ENCODE measurements at regions not wholly inside any gene's neighbourhood (a gene's known extent, or its start where the extent isn't known, plus 50 kb on each side); places are given as distances from the start of the nearest gene placed in this dataset.
A peak's percentile ranks its signal among the peaks of the same experiment; 100 is the strongest.

GRCh38 chr7:33806298-33807154 lies 98.8 kb upstream of the BMPER start:
- H3K4me1 ChIP-seq (replicated peaks in 1 of 2) = peaks cover 3 to 5% of the 10 kb centered on the region in 2 donors
- no peak overlapping the region for H3K4me3 ChIP-seq
- WGBS, 10 experiments = 33 to 100% (median 79%) methylated on average over 1 to 5 of the region's 5 CpGs
- H3K27ac ChIP-seq = no peak overlapping the region
- ATAC-seq (replicated peaks in 6 of 8) = peak in 3 of 8 experiments; percentile 19 to 36 (median 29)
- in situ Hi-C loops (cut with MboI; ENCODE audit: low pct_unique_long_range_greater_than_20kb in 2 of 9, low sequenced_read_pairs in 9 of 9, unreplicated experiment in 9 of 9) = no loop called here

- ATAC-seq (replicated peaks in 6 of 8) = no peak
- H3K27ac ChIP-seq = no peak overlapping the region
- in situ Hi-C loops (cut with MboI; ENCODE audit: low pct_unique_long_range_greater_than_20kb in 2 of 9, low sequenced_read_pairs in 9 of 9, unreplicated experiment in 9 of 9) = no loop called here
- WGBS, 10 experiments = 40 to 100% (median 89%) methylated on average over 1 to 5 of the region's 5 CpGs; no CpG with 5 or more reads in 1 of the 10 experiments
- H3K4me3 ChIP-seq = no peak overlapping the region
- H3K4me1 ChIP-seq (replicated peaks in 1 of 2) = peaks cover 3 to 5% of the 10 kb centered on the region in 2 donors
Measured at GRCh38 chr7:33807155-33807530, 98.2 kb upstream of the BMPER start.

GRCh38 chr7:33807779-33808482 lies 97.4 kb upstream of the BMPER start:
- Histone ChIP-seq H3K27ac (no peak overlapping the region), H3K4me3 (no peak overlapping the region), H3K4me1 (replicated peaks in 1 of 2) (peaks cover 3 to 5% of the 10 kb centered on the region in 2 donors)
- ATAC-seq (replicated peaks in 6 of 8) = peak in 4 of 8 experiments; percentile 47 to 90 (median 68)
- in situ Hi-C loops (cut with MboI; ENCODE audit: low pct_unique_long_range_greater_than_20kb in 2 of 9, low sequenced_read_pairs in 9 of 9, unreplicated experiment in 9 of 9) = no loop called here
- 29 to 100% (median 74%) methylated on average over 2 to 7 of the region's 10 CpGs; no CpG with 5 or more reads in 3 of the 10 experiments for WGBS, 10 experiments

GRCh38 chr7:33809228-33809627 lies 96.1 kb upstream of the BMPER start:
- peaks cover 3 to 5% of the 10 kb centered on the region in 2 donors for H3K4me1 ChIP-seq (replicated peaks in 1 of 2)
- H3K27ac ChIP-seq = no peak overlapping the region
- in situ Hi-C loops (cut with MboI; ENCODE audit: low pct_unique_long_range_greater_than_20kb in 2 of 9, low sequenced_read_pairs in 9 of 9, unreplicated experiment in 9 of 9) = no loop called here
- H3K4me3 ChIP-seq = no peak overlapping the region
- 20 to 92% (median 79%) methylated on average over 1 to 3 of the region's 3 CpGs for WGBS, 10 experiments
- ATAC-seq (replicated peaks in 6 of 8) = no peak

- no peak for ATAC-seq (replicated peaks in 6 of 8)
- WGBS, 10 experiments = 70 to 100% (median 97%) methylated on average over 2 to 4 of the region's 4 CpGs; no CpG with 5 or more reads in 4 of the 10 experiments
- H3K4me3 ChIP-seq = no peak overlapping the region
- H3K4me1 ChIP-seq (replicated peaks in 1 of 2) = peaks cover 3 to 8% of the 10 kb centered on the region in 2 donors
- in situ Hi-C loops (cut with MboI; ENCODE audit: low pct_unique_long_range_greater_than_20kb in 2 of 9, low sequenced_read_pairs in 9 of 9, unreplicated experiment in 9 of 9) = no loop called here
- H3K27ac ChIP-seq = no peak overlapping the region
Measured at GRCh38 chr7:33810356-33810755, 95.0 kb upstream of the BMPER start.

- no peak overlapping the region for H3K27ac ChIP-seq
- in situ Hi-C loops (cut with MboI; ENCODE audit: low pct_unique_long_range_greater_than_20kb in 2 of 9, low sequenced_read_pairs in 9 of 9, unreplicated experiment in 9 of 9) = no loop called here
- ATAC-seq (replicated peaks in 6 of 8) = no peak
- H3K4me1 ChIP-seq (replicated peaks in 1 of 2) = peaks cover 0 to 5% of the 10 kb centered on the region in 2 donors
- H3K4me3 ChIP-seq = no peak overlapping the region
- 88 to 100% (median 100%) methylated on average over 1 to 3 of the region's 4 CpGs; no CpG with 5 or more reads in 2 of the 10 experiments for WGBS, 10 experiments
Measured at GRCh38 chr7:33813331-33813730, 92.0 kb upstream of the BMPER start.

- 60 to 100% (median 86%) methylated on average over 1 to 6 of the region's 6 CpGs; no CpG with 5 or more reads in 2 of the 10 experiments for WGBS, 10 experiments
Measured at GRCh38 chr7:33814400-33814799, 90.9 kb upstream of the BMPER start.

GRCh38 chr7:33814936-33815335 lies 90.4 kb upstream of the BMPER start:
- peaks cover 0 to 4% of the 10 kb centered on the region in 2 donors for H3K4me1 ChIP-seq (replicated peaks in 1 of 2)
- no peak overlapping the region for H3K27ac ChIP-seq
- ATAC-seq (replicated peaks in 6 of 8) = no peak
- no peak overlapping the region for H3K4me3 ChIP-seq
- in situ Hi-C loops (cut with MboI; ENCODE audit: low pct_unique_long_range_greater_than_20kb in 2 of 9, low sequenced_read_pairs in 9 of 9, unreplicated experiment in 9 of 9) = no loop called here
- WGBS, 10 experiments = 69 to 100% (median 88%) methylated on average over 1 to 4 of the region's 6 CpGs; no CpG with 5 or more reads in 3 of the 10 experiments

More at GRCh38 chr7:33814400-33814799, 90.9 kb upstream of the BMPER start:
- ATAC-seq (replicated peaks in 6 of 8) = no peak
- peaks cover 0 to 4% of the 10 kb centered on the region in 2 donors for H3K4me1 ChIP-seq (replicated peaks in 1 of 2)
- H3K4me3 ChIP-seq = no peak overlapping the region
- in situ Hi-C loops (cut with MboI; ENCODE audit: low pct_unique_long_range_greater_than_20kb in 2 of 9, low sequenced_read_pairs in 9 of 9, unreplicated experiment in 9 of 9) = no loop called here
- H3K27ac ChIP-seq = no peak overlapping the region

- Histone ChIP-seq H3K4me3 (no peak overlapping the region), H3K27ac (no peak overlapping the region), H3K4me1 (replicated peaks in 1 of 2) (peaks cover 0 to 4% of the 10 kb centered on the region in 2 donors)
- no peak for ATAC-seq (replicated peaks in 6 of 8)
- 67 to 100% (median 89%) methylated on average over 1 to 3 of the region's 3 CpGs; no CpG with 5 or more reads in 2 of the 10 experiments for WGBS, 10 experiments
- in situ Hi-C loops (cut with MboI; ENCODE audit: low pct_unique_long_range_greater_than_20kb in 2 of 9, low sequenced_read_pairs in 9 of 9, unreplicated experiment in 9 of 9) = no loop called here
Measured at GRCh38 chr7:33815336-33815735, 90.0 kb upstream of the BMPER start.

- H3K4me3 ChIP-seq = no peak overlapping the region
- H3K4me1 ChIP-seq (replicated peaks in 1 of 2) = peaks cover 0 to 4% of the 10 kb centered on the region in 2 donors
- in situ Hi-C loops (cut with MboI; ENCODE audit: low pct_unique_long_range_greater_than_20kb in 2 of 9, low sequenced_read_pairs in 9 of 9, unreplicated experiment in 9 of 9) = no loop called here
- no peak overlapping the region for H3K27ac ChIP-seq
- ATAC-seq (replicated peaks in 6 of 8) = no peak
Measured at GRCh38 chr7:33816106-33816505, 89.2 kb upstream of the BMPER start.

- H3K27ac ChIP-seq = no peak overlapping the region
- in situ Hi-C loops (cut with MboI; ENCODE audit: low pct_unique_long_range_greater_than_20kb in 2 of 9, low sequenced_read_pairs in 9 of 9, unreplicated experiment in 9 of 9) = no loop called here
- H3K4me1 ChIP-seq (replicated peaks in 1 of 2) = peaks cover 0 to 4% of the 10 kb centered on the region in 2 donors
- ATAC-seq (replicated peaks in 6 of 8) = no peak
- H3K4me3 ChIP-seq = no peak overlapping the region
Measured at GRCh38 chr7:33819658-33820057, 85.7 kb upstream of the BMPER start.

GRCh38 chr7:33820206-33820605 lies 85.1 kb upstream of the BMPER start:
- no peak for ATAC-seq (replicated peaks in 6 of 8)
- peaks cover 0 to 3% of the 10 kb centered on the region in 2 donors for H3K4me1 ChIP-seq (replicated peaks in 1 of 2)
- no peak overlapping the region for H3K4me3 ChIP-seq
- in situ Hi-C loops (cut with MboI; ENCODE audit: low pct_unique_long_range_greater_than_20kb in 2 of 9, low sequenced_read_pairs in 9 of 9, unreplicated experiment in 9 of 9) = no loop called here
- WGBS, 10 experiments = 38 to 100% (median 80%) methylated on average over 1 to 2 of the region's 2 CpGs; no CpG with 5 or more reads in 3 of the 10 experiments
- no peak overlapping the region for H3K27ac ChIP-seq

GRCh38 chr7:33821970-33822369 lies 83.4 kb upstream of the BMPER start:
- in situ Hi-C loops (cut with MboI; ENCODE audit: low pct_unique_long_range_greater_than_20kb in 2 of 9, low sequenced_read_pairs in 9 of 9, unreplicated experiment in 9 of 9) = no loop called here
- Histone ChIP-seq H3K4me3 (no peak overlapping the region), H3K27ac (no peak overlapping the region), H3K4me1 (replicated peaks in 1 of 2) (no peaks in the 10 kb centered on the region)
- peak in 2 of 8 experiments; percentile 42 to 72 for ATAC-seq (replicated peaks in 6 of 8)
- WGBS, 10 experiments = 50 to 100% (median 83%) methylated on average over 1 to 2 of the region's 2 CpGs; no CpG with 5 or more reads in 4 of the 10 experiments

Data from motor neuron (in vitro differentiated cells).